K562 (cell line): ENCODE measurements at regions not wholly inside any gene's neighbourhood (a gene's known extent, or its start where the extent isn't known, plus 50 kb on each side); places are given as distances from the start of the nearest gene placed in this dataset.

ENCODE experiments used
- ATAC-seq: fragments of 200-7000 bp; cut with Tn5 transposase; 3 replicates; pipeline ENCODE4 v1.9.1; 2020; ENCODE audit warnings: moderate library complexity
- BruUV-seq: library from RNA; stranded (reverse); fragments of 400-500 nt; replicated peaks from 2 replicates; lab custom pipeline; 2021; lab: Mats Ljungman, UMichigan
- CTCF ChIA-PET: fragments of 300-600 bp; formaldehyde crosslinking; extraction: SDS; loops from one replicate; lab custom pipeline; 2021; ENCODE audit warnings: low intra/inter-chr PET ratio; lab: Yijun Ruan, JAX
- POLR2A ChIA-PET: fragments of 300-600, 350-650 bp; sonication (Branson Sonifier 250); formaldehyde crosslinking; extraction: SDS; loops from one replicate; lab custom pipeline; 2021; ENCODE audit warnings: antibody characterized with exemption, inconsistent platforms; lab: Yijun Ruan, JAX
- DNase-seq, 4 experiments: peaks; one replicate each; pipeline versions ENCODE4 v3.0.0 to v3.0.0-alpha.2; 2011 to 2018; ENCODE audit warnings: low spot score in 3 of 4, mixed read lengths in 3 of 4; ENCODE audit errors: extremely low read depth in 1 of 4
- FAIRE-seq: peaks from 2 replicates; lab custom pipeline; 2011; peaks lifted over from hg19 to GRCh38; lab: Jason Lieb, UNC
- H2AFZ ChIP-seq: 2 replicates; pipeline ENCODE4 v1.6.0; 2011; ENCODE audit warnings: low read depth, low read length, control low read depth, inconsistent platforms
- H3K27ac ChIP-seq: fragments of 200-600 bp; 3 replicates; pipeline ENCODE4 v1.8.0; 2011; ENCODE audit warnings: low read depth, mild to moderate bottlenecking, control low read depth, inconsistent platforms, low read length, moderate library complexity, mixed read lengths; ENCODE audit errors: extremely low read depth
- H3K27me3 ChIP-seq, 2 experiments: fragments of 300-600 bp in 1 of 2; 2 replicates in 1 of 2; 3 replicates in 1 of 2; pipeline versions ENCODE4 v1.6.0 to v1.8.0; 2011; ENCODE audit warnings: inconsistent platforms in 2 of 2, low read length in 2 of 2, mild to moderate bottlenecking in 1 of 2, mixed read lengths in 1 of 2, moderate library complexity in 1 of 2; ENCODE audit not compliant: control insufficient read depth in 2 of 2, insufficient read depth in 2 of 2
- H3K36me3 ChIP-seq: fragments of 300-600 bp; 3 replicates; pipeline ENCODE4 v1.8.0; 2011; ENCODE audit warnings: mild to moderate bottlenecking, low read length, inconsistent platforms; ENCODE audit not compliant: control insufficient read depth, insufficient read depth
- H3K4me1 ChIP-seq, 2 experiments: fragments of 200-600 bp in 1 of 2; replicated peaks in 1 of 2; 2 replicates in 1 of 2; 3 replicates in 1 of 2; pipeline versions ENCODE4 v1.5.1 to v1.8.0; 2011; ENCODE audit warnings: inconsistent platforms in 2 of 2, low read length in 2 of 2, mild to moderate bottlenecking in 1 of 2, mixed read lengths in 1 of 2, moderate library complexity in 1 of 2; ENCODE audit not compliant: control insufficient read depth in 2 of 2, insufficient read depth in 2 of 2
- H3K4me2 ChIP-seq: 2 replicates; pipeline ENCODE4 v1.6.1; 2011; ENCODE audit warnings: low read length, control low read depth, inconsistent platforms, mixed read lengths; ENCODE audit not compliant: insufficient read depth
- H3K4me3 ChIP-seq: fragments of 200-600 bp; sonication (generic), shearing (Covaris generic); 2 replicates; pipeline ENCODE4 v1.5.1; 2016; ENCODE audit warnings: control low read depth, inconsistent platforms
- H3K79me2 ChIP-seq: fragments of 200-600 bp; 3 replicates; pipeline ENCODE4 v1.8.0; 2011; ENCODE audit warnings: low read length, inconsistent platforms; ENCODE audit not compliant: control insufficient read depth, insufficient read depth
- H3K9ac ChIP-seq, 2 experiments: 2 replicates each; pipeline versions ENCODE4 v1.6.0 to v1.6.1; 2011; ENCODE audit warnings: low read depth in 2 of 2, low read length in 2 of 2, control low read depth in 1 of 2, inconsistent platforms in 1 of 2, mild to moderate bottlenecking in 1 of 2, mixed read lengths in 1 of 2; ENCODE audit not compliant: insufficient read depth in 1 of 2
- H3K9me1 ChIP-seq: one replicate; pipeline ENCODE4 v1.6.0; 2011; ENCODE audit warnings: inconsistent platforms, mild to moderate bottlenecking, low read length, moderate library complexity; ENCODE audit not compliant: control insufficient read depth, insufficient read depth
- H3K9me3 ChIP-seq: replicated peaks from 2 replicates; pipeline ENCODE4 v1.5.1; 2011; ENCODE audit warnings: low read depth, low read length, inconsistent platforms; ENCODE audit not compliant: control insufficient read depth, insufficient read depth
- H4K20me1 ChIP-seq: replicated peaks from 2 replicates; pipeline ENCODE4 v1.6.1; 2011; ENCODE audit warnings: low read length, inconsistent platforms, mixed read lengths; ENCODE audit not compliant: control insufficient read depth, insufficient read depth
- DMBX1 ChIP-seq: fragments of 250-450 bp; sonication (Bioruptor Pico); IDR thresholded peaks from 2 replicates; pipeline ENCODE4 v1.8.0; 2022; ENCODE audit warnings: inconsistent platforms, mild to moderate bottlenecking, moderate library complexity, borderline replicate concordance
- ESRRB ChIP-seq: fragments of 250-450 bp; sonication (Bioruptor Pico); IDR thresholded peaks from 2 replicates; pipeline ENCODE4 v1.5.0; 2020; ENCODE audit warnings: mild to moderate bottlenecking, moderate library complexity, borderline replicate concordance
- HDAC8 ChIP-seq: fragments of 450-650 bp; IDR thresholded peaks from 2 replicates; pipeline ENCODE4 v1.6.1; 2016; ENCODE audit warnings: mild to moderate bottlenecking, missing genetic modification characterization, moderate library complexity, missing compliant biosample characterization
- IFI16 ChIP-seq: fragments of 250-450 bp; sonication (Bioruptor Pico); IDR thresholded peaks from 2 replicates; pipeline ENCODE4 v2.1.2; 2022; ENCODE audit warnings: mild to moderate bottlenecking, inconsistent platforms
- KDM1A ChIP-seq, 2 experiments: fragments of 450-650 bp; IDR thresholded peaks; 2 replicates each; pipeline ENCODE4 v1.6.1; 2016; ENCODE audit warnings: mild to moderate bottlenecking in 2 of 2
- TFAM ChIP-seq: fragments of 250-450 bp; sonication (Bioruptor Pico); conservative IDR thresholded peaks from 2 replicates; pipeline ENCODE4 v1.5.0; 2021; ENCODE audit warnings: mild to moderate bottlenecking, moderate library complexity
- ZNF551 ChIP-seq: fragments of 250-450 bp; sonication (Bioruptor Pico); IDR thresholded peaks from 2 replicates; pipeline ENCODE4 v1.5.0; 2021; ENCODE audit warnings: mild to moderate bottlenecking, moderate library complexity
- WGBS: fragments of 100-300 bp; shearing (Covaris generic); methylation state at CpG from one replicate; pipeline ENCODE4 v1.1.6; 2016; ENCODE audit warnings: low coverage, mixed read lengths; ENCODE audit not compliant: insufficient coverage; ENCODE audit errors: missing lambda C conversion rate; 5-methylcytosine and 5-hydroxymethylcytosine counted together
- in situ Hi-C: fragments of 300-500 bp; cut with MboI; formaldehyde crosslinking; loops from 4 replicates; pipeline ENCODE4 v1.15.0; 2018; ENCODE audit warnings: inconsistent platforms, mixed read lengths
- intact Hi-C: fragments of 100-400 bp; cut with micrococcal nuclease; formaldehyde crosslinking; loops from 2 replicates; pipeline ENCODE4 v1.14.2; 2022
- TF ChIP-seq, protein P1 (sequence below): IDR thresholded peaks from 2 replicates; pipeline ENCODE4 v1.6.1; 2012; ENCODE audit warnings: low read depth, low read length, improper control_type of control experiment, borderline replicate concordance
- TF ChIP-seq, protein P2 (sequence below), 2 experiments: fragments of 450-650 bp in 1 of 2; sonication (generic) in 1 of 2; formaldehyde crosslinking; conservative IDR thresholded peaks; 2 replicates each; pipeline versions ENCODE4 v1.4.0 to v1.8.1; 2020 to 2022; ENCODE audit warnings: mild to moderate bottlenecking in 1 of 2, missing genetic modification reagents in 1 of 2

DNA sequence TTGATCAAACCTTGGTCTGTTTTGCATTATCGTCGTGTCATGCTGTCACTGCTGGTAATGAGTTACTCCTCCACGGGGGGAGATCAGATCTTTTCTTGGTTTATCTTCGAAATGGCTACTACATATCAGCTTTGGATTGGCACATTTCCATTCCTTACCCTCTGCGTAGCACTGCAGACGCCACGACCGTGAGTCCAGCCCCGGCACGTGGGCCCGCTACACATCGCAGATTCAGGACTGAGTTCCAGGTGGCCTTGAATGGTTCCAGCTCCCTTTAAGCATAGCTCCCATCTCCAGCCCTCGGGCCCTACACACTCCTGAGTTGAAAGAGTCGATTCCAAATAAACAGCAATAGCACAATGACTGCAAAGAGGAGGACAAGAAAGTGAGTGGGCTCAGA lies 238.6 kb upstream of the PFKP start:
- POLR2A ChIA-PET = no interaction called here
- CTCF ChIA-PET = no interaction called here

More for the DNA sequence above, 238.6 kb upstream of the PFKP start:
- no TSS peak for BruUV-seq
- no peaks in the 10 kb centered on the region for H4K20me1 ChIP-seq
- TF ChIP-seq ZNF551 (CRISPR knock-in tag) = no peak
- TF ChIP-seq, protein P1, sequence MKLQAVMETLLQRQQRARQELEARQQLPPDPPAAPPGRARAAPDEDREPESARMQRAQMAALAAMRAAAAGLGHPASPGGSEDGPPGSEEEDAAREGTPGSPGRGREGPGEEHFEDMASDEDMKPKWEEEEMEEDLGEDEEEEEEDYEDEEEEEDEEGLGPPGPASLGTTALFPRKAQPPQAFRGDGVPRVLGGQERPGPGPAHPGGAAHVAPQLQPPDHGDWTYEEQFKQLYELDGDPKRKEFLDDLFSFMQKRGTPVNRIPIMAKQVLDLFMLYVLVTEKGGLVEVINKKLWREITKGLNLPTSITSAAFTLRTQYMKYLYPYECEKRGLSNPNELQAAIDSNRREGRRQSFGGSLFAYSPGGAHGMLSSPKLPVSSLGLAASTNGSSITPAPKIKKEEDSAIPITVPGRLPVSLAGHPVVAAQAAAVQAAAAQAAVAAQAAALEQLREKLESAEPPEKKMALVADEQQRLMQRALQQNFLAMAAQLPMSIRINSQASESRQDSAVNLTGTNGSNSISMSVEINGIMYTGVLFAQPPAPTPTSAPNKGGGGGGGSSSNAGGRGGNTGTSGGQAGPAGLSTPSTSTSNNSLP = no peak
- TF ChIP-seq, protein P2, sequence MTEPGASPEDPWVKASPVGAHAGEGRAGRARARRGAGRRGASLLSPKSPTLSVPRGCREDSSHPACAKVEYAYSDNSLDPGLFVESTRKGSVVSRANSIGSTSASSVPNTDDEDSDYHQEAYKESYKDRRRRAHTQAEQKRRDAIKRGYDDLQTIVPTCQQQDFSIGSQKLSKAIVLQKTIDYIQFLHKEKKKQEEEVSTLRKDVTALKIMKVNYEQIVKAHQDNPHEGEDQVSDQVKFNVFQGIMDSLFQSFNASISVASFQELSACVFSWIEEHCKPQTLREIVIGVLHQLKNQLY (CRISPR knock-in tag; conservative IDR thresholded peaks at IDR 0.05) = no peak
- no peak for TF ChIP-seq IFI16 (CRISPR knock-in tag)
- TF ChIP-seq TFAM = no peak
- no peak for TF ChIP-seq ESRRB (CRISPR knock-in tag)
- no peak for TF ChIP-seq DMBX1 (CRISPR knock-in tag)
- no peak for TF ChIP-seq KDM1A (IDR thresholded peaks at IDR 0.05)
- TF ChIP-seq HDAC8 (tag) = no peak
- TF ChIP-seq, all 486 proteins: peak for 0
- FAIRE-seq (no peak), ATAC-seq (no peak), DNase-seq (no peak)
- Histone ChIP-seq H3K9me3 (no peaks in the 10 kb centered on the region), H3K27ac (no peak overlapping the region), H3K9me1 (no peaks in the 10 kb centered on the region), H3K4me2 (no peak overlapping the region), H3K4me1 (no peaks in the 10 kb centered on the region), H2AFZ (no peak overlapping the region), H3K9ac (no peak overlapping the region), H3K79me2 (no peaks in the 10 kb centered on the region), H3K36me3 (no peaks in the 10 kb centered on the region), H3K27me3 (peaks cover 0 to 10% of the 10 kb centered on the region in 2 experiments; a peak in 1 of 5 replicates), H3K4me3 (no peak overlapping the region)
- in situ Hi-C loops (no loop called here), intact Hi-C loops (no loop called here)
- 1% methylated on average over 14 of the region's 14 CpGs for WGBS
